MCF 10A (cell line): ENCODE measurements at regions not wholly inside any gene's neighbourhood (a gene's known extent, or its start where the extent isn't known, plus 50 kb on each side); places are given as distances from the start of the nearest gene placed in this dataset.

Source experiments
- BruUV-seq: library from RNA; stranded (reverse); fragments of 400-500 nt; replicated peaks from 2 replicates; lab custom pipeline; 2021; lab: Mats Ljungman, UMichigan
- CTCF ChIA-PET: fragments of 300-600 bp; sonication (Branson Sonifier 250); formaldehyde crosslinking; extraction: SDS; loops from one replicate; lab custom pipeline; 2021; ENCODE audit warnings: antibody characterized with exemption, inconsistent platforms; lab: Yijun Ruan, JAX
- POLR2A ChIA-PET: fragments of 300-600, 350-650 bp; sonication (Branson Sonifier 250); formaldehyde crosslinking; extraction: SDS; loops from one replicate; lab custom pipeline; 2020; ENCODE audit warnings: antibody characterized with exemption, inconsistent platforms; lab: Yijun Ruan, JAX
- DNase-seq: peaks from one replicate; pipeline ENCODE4 v3.0.0-alpha.2; 2018; ENCODE audit not compliant: unreplicated experiment
- H3K27ac Mint-ChIP-seq: one replicate; pipeline ENCODE4 v1.8.0; 2022; ENCODE audit warnings: mild to moderate bottlenecking, low read depth, mixed read lengths; ENCODE audit not compliant: unreplicated experiment
- H3K27me3 Mint-ChIP-seq: one replicate; pipeline ENCODE4 v1.8.0; 2022; ENCODE audit warnings: mixed read lengths; ENCODE audit not compliant: insufficient read depth, unreplicated experiment
- H3K36me3 Mint-ChIP-seq: one replicate; pipeline ENCODE4 v1.8.0; 2022; ENCODE audit warnings: mild to moderate bottlenecking, moderate library complexity, mixed read lengths; ENCODE audit not compliant: insufficient read depth, unreplicated experiment
- H3K4me1 Mint-ChIP-seq: one replicate; pipeline ENCODE4 v1.8.0; 2022; ENCODE audit warnings: mixed read lengths; ENCODE audit not compliant: insufficient read depth, unreplicated experiment
- H3K4me3 Mint-ChIP-seq: one replicate; pipeline ENCODE4 v1.8.0; 2022; ENCODE audit warnings: mild to moderate bottlenecking, moderate library complexity, mixed read lengths; ENCODE audit not compliant: unreplicated experiment
- H3K9me3 Mint-ChIP-seq: one replicate; pipeline ENCODE4 v1.8.0; 2022; ENCODE audit warnings: mixed read lengths; ENCODE audit not compliant: unreplicated experiment
- intact Hi-C: fragments of 100-400 bp; cut with micrococcal nuclease; formaldehyde crosslinking; loops from 2 replicates; pipeline ENCODE4 v1.14.1; 2022
- TF ChIP-seq, protein P1 (sequence below): fragments of 200-600 bp; IDR thresholded peaks from one replicate; pipeline ENCODE4 v1.8.0; 2022; ENCODE audit warnings: antibody characterized with exemption, mild to moderate bottlenecking; ENCODE audit not compliant: unreplicated experiment

- ChIA-PET POLR2A (interaction anchor here (0.6 to 1.1 kb wide), 2 partner anchors 11 to 48 kb away, joined by 3 to 5 read pairs; no protein-coding TSS in a partner anchor), CTCF (interaction anchor here (1.4 kb wide), 1 partner anchor 10 kb away, joined by 3 read pairs; no protein-coding TSS in a partner anchor)
- Mint-ChIP-seq H3K9me3 (no peaks in the 10 kb centered on the region), H3K27me3 (no peaks in the 10 kb centered on the region), H3K36me3 (no peaks in the 10 kb centered on the region), H3K4me1 (peaks cover 20% of the 10 kb centered on the region), H3K4me3 (no peak overlapping the region), H3K27ac (no peak overlapping the region)
- DNase-seq = no peak
- TF ChIP-seq, protein P1, sequence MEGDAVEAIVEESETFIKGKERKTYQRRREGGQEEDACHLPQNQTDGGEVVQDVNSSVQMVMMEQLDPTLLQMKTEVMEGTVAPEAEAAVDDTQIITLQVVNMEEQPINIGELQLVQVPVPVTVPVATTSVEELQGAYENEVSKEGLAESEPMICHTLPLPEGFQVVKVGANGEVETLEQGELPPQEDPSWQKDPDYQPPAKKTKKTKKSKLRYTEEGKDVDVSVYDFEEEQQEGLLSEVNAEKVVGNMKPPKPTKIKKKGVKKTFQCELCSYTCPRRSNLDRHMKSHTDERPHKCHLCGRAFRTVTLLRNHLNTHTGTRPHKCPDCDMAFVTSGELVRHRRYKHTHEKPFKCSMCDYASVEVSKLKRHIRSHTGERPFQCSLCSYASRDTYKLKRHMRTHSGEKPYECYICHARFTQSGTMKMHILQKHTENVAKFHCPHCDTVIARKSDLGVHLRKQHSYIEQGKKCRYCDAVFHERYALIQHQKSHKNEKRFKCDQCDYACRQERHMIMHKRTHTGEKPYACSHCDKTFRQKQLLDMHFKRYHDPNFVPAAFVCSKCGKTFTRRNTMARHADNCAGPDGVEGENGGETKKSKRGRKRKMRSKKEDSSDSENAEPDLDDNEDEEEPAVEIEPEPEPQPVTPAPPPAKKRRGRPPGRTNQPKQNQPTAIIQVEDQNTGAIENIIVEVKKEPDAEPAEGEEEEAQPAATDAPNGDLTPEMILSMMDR = no peak
- BruUV-seq = no TSS peak
- intact Hi-C loops = no loop called here
These were observed 311.8 kb upstream of the ATP2B1 start for GRCh38 chr12:90020436-90020835.

DNA sequence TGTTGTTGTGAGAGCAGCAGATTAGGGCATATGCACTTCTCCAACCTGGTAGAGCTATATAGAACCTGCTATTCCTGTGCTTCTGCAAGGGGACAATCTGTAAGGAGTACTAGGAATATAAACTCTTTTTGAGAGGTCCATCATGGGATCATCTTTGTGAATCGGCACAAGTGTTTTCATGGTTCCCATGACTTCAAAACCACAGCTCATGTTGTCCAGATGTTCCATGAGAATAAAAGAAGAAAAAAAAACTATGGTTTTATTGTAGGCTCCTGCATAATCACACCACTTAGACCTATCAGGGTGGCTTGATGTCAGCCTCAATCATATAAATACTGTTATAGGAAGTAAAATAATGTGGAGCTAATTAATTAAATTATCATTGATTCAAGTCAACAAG is 311.4 kb upstream of the ATP2B1 start:
- Mint-ChIP-seq H3K4me3 (no peak overlapping the region), H3K27ac (no peak overlapping the region), H3K9me3 (no peaks in the 10 kb centered on the region), H3K27me3 (no peaks in the 10 kb centered on the region), H3K36me3 (no peaks in the 10 kb centered on the region), H3K4me1 (peaks cover 25% of the 10 kb centered on the region)
- TF ChIP-seq, protein P1 = no peak
- CTCF ChIA-PET = interaction anchor here (1.4 kb wide), 1 partner anchor 10 kb away, joined by 3 read pairs; no protein-coding TSS in a partner anchor
- DNase-seq = no peak
- intact Hi-C loops = no loop called here
- no TSS peak for BruUV-seq
- POLR2A ChIA-PET = interaction anchor here (0.6 to 1.1 kb wide), 2 partner anchors 10 to 49 kb away, joined by 3 to 5 read pairs; no protein-coding TSS in a partner anchor

DNA sequence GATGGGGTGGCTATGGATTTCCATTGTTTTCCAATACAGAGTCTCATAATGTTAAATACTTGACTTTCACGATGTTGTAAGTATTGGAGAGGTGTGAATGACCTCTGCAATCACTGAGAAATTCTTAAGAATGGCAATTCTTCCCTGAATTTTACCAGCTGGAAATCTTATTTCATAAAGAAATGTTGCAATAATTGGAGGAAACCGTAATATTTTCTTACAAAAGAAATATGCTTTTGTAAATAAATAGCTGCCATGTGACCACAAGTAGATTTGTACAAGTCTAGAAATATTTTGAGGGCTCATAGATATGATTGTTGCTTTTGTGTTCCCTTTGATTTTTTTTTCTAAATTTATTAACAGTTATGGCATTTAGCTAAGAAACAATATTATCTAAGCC is 308.7 kb upstream of the ATP2B1 start:
- Mint-ChIP-seq H3K36me3 (no peaks in the 10 kb centered on the region), H3K27ac (no peak overlapping the region), H3K9me3 (no peaks in the 10 kb centered on the region), H3K4me1 (peaks cover 9% of the 10 kb centered on the region), H3K27me3 (no peaks in the 10 kb centered on the region), H3K4me3 (no peak overlapping the region)
- intact Hi-C loops = no loop called here
- ChIA-PET CTCF (interaction anchor here (0.6 kb wide), 1 partner anchor 39 kb away, joined by 3 read pairs; no protein-coding TSS in a partner anchor), POLR2A (no interaction called here)
- DNase-seq = peak; percentile 18
- TF ChIP-seq, protein P1 = no peak
- BruUV-seq = no TSS peak

GRCh38 chr12:90015228-90015627 is 306.6 kb upstream of the ATP2B1 start:
- TF ChIP-seq, protein P1 = no peak
- Mint-ChIP-seq H3K4me1 (peaks cover 9% of the 10 kb centered on the region), H3K36me3 (no peaks in the 10 kb centered on the region), H3K27ac (peak overlapping the region; percentile 37), H3K9me3 (no peaks in the 10 kb centered on the region), H3K4me3 (no peak overlapping the region), H3K27me3 (no peaks in the 10 kb centered on the region)
- ChIA-PET CTCF (interaction anchor here (0.6 to 1.3 kb wide), 5 partner anchors 8 to 88 kb away, joined by 3 to 6 read pairs (median 3); no protein-coding TSS in a partner anchor), POLR2A (interaction anchor here (0.7 to 1.6 kb wide), 3 partner anchors 12 to 237 kb away, joined by 3 to 4 read pairs (median 3); no protein-coding TSS in a partner anchor)
- DNase-seq = peak; percentile 12
- intact Hi-C loops = no loop called here
- BruUV-seq = no TSS peak
